HCT116 (cell line): ENCODE measurements at regions not wholly inside any gene's neighbourhood (a gene's known extent, or its start where the extent isn't known, plus 50 kb on each side); places are given as distances from the start of the nearest gene placed in this dataset.

Experiments used
- CEBPB ChIP-seq: IDR thresholded peaks from 2 replicates; pipeline ENCODE4 v1.6.1; 2012; ENCODE audit warnings: low read depth
- EGR1 ChIP-seq: IDR thresholded peaks from 2 replicates; pipeline ENCODE4 v1.6.1; 2012; ENCODE audit warnings: low read depth
- EZH2 ChIP-seq: fragments of 200-600 bp; sonication (generic); IDR thresholded peaks from 2 replicates; pipeline ENCODE4 v1.6.1; 2017; ENCODE audit warnings: antibody characterized with exemption, mixed run types
- EZH2phosphoT487 ChIP-seq: fragments of 200-600 bp; IDR thresholded peaks from 2 replicates; pipeline ENCODE4 v1.6.1; 2018; ENCODE audit warnings: antibody characterized with exemption, borderline replicate concordance
- FOSL1 ChIP-seq: IDR thresholded peaks from 2 replicates; pipeline ENCODE4 v1.6.1; 2012; ENCODE audit warnings: low read depth
- POLR2A ChIP-seq: IDR thresholded peaks from 2 replicates; pipeline ENCODE4 v1.7.0; 2011; ENCODE audit warnings: borderline replicate concordance; ENCODE audit not compliant: insufficient read depth, insufficient read length; ENCODE audit errors: extremely low read depth
- POLR2AphosphoS5 ChIP-seq: IDR thresholded peaks from 2 replicates; pipeline ENCODE4 v1.6.1; 2011; ENCODE audit warnings: mild to moderate bottlenecking, low read depth, low read length, moderate library complexity
- SIN3A ChIP-seq: IDR thresholded peaks from 2 replicates; pipeline ENCODE4 v1.6.1; 2012; ENCODE audit warnings: low read depth
- YY1 ChIP-seq: IDR thresholded peaks from 2 replicates; pipeline ENCODE4 v1.6.1; 2011; ENCODE audit warnings: low read length, low read depth, moderate library complexity, mild to moderate bottlenecking; ENCODE audit not compliant: insufficient replicate concordance; ENCODE audit errors: extremely low read depth
- TF ChIP-seq, protein P1 (sequence below): IDR thresholded peaks from 2 replicates; pipeline ENCODE4 v1.6.1; 2012; ENCODE audit warnings: low read depth
- TF ChIP-seq, protein P2 (sequence below): IDR thresholded peaks from 2 replicates; pipeline ENCODE4 v1.6.1; 2012
- TF ChIP-seq, protein P3 (sequence below), 3 experiments: fragments of 200-600 bp in 1 of 3; sonication (generic) in 1 of 3; IDR thresholded peaks in 2 of 3; conservative IDR thresholded peaks in 1 of 3; 2 replicates each; pipeline ENCODE4 v1.5.1; 2012 to 2017; ENCODE audit warnings: low read depth in 2 of 3, low read length in 2 of 3, antibody characterized with exemption in 1 of 3, borderline replicate concordance in 1 of 3, control low read depth in 1 of 3, mild to moderate bottlenecking in 1 of 3, mixed read lengths in 1 of 3, mixed run types in 1 of 3, moderate library complexity in 1 of 3; ENCODE audit not compliant: insufficient read depth in 1 of 3
- TF ChIP-seq, protein P4 (sequence below): IDR thresholded peaks from 2 replicates; pipeline ENCODE4 v1.6.1; 2011; ENCODE audit warnings: mild to moderate bottlenecking, low read length, moderate library complexity; ENCODE audit not compliant: insufficient replicate concordance; ENCODE audit errors: extremely low read depth

DNA sequence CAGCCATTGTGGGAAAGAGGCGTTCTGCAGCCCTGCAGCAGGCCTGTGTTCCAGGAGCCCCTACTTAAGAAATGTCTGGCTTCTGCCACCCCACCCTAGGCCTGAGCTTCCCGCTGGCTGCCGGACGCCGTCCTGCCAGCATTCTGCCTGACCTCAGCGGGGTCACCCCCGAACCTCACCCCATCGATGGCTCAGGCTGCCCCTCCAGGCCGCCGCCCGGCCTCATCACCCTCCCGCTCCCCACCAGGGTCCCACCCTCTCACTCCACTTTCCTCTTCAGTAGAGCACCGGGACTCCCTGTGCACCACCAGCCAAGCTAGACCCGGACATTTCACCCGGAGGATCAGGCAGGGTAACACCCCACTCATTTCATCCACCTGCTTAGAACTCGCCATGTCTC is 73.6 kb upstream of the SALL3 start:
- TF ChIP-seq, protein P1, sequence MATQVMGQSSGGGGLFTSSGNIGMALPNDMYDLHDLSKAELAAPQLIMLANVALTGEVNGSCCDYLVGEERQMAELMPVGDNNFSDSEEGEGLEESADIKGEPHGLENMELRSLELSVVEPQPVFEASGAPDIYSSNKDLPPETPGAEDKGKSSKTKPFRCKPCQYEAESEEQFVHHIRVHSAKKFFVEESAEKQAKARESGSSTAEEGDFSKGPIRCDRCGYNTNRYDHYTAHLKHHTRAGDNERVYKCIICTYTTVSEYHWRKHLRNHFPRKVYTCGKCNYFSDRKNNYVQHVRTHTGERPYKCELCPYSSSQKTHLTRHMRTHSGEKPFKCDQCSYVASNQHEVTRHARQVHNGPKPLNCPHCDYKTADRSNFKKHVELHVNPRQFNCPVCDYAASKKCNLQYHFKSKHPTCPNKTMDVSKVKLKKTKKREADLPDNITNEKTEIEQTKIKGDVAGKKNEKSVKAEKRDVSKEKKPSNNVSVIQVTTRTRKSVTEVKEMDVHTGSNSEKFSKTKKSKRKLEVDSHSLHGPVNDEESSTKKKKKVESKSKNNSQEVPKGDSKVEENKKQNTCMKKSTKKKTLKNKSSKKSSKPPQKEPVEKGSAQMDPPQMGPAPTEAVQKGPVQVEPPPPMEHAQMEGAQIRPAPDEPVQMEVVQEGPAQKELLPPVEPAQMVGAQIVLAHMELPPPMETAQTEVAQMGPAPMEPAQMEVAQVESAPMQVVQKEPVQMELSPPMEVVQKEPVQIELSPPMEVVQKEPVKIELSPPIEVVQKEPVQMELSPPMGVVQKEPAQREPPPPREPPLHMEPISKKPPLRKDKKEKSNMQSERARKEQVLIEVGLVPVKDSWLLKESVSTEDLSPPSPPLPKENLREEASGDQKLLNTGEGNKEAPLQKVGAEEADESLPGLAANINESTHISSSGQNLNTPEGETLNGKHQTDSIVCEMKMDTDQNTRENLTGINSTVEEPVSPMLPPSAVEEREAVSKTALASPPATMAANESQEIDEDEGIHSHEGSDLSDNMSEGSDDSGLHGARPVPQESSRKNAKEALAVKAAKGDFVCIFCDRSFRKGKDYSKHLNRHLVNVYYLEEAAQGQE: no peak
- TF ChIP-seq POLR2AphosphoS5 (no peak), YY1 (no peak), POLR2A (no peak), FOSL1 (no peak), EZH2 (no peak), SIN3A (no peak), EGR1 (no peak), CEBPB (no peak), EZH2phosphoT487 (no peak)
- TF ChIP-seq, protein P2, sequence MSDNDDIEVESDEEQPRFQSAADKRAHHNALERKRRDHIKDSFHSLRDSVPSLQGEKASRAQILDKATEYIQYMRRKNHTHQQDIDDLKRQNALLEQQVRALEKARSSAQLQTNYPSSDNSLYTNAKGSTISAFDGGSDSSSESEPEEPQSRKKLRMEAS: no peak
- TF ChIP-seq, protein P3, sequence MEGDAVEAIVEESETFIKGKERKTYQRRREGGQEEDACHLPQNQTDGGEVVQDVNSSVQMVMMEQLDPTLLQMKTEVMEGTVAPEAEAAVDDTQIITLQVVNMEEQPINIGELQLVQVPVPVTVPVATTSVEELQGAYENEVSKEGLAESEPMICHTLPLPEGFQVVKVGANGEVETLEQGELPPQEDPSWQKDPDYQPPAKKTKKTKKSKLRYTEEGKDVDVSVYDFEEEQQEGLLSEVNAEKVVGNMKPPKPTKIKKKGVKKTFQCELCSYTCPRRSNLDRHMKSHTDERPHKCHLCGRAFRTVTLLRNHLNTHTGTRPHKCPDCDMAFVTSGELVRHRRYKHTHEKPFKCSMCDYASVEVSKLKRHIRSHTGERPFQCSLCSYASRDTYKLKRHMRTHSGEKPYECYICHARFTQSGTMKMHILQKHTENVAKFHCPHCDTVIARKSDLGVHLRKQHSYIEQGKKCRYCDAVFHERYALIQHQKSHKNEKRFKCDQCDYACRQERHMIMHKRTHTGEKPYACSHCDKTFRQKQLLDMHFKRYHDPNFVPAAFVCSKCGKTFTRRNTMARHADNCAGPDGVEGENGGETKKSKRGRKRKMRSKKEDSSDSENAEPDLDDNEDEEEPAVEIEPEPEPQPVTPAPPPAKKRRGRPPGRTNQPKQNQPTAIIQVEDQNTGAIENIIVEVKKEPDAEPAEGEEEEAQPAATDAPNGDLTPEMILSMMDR (IDR thresholded peaks at IDR 0.05 in 2 of 3, conservative IDR thresholded peaks at IDR 0.05 in 1 of 3; ENCODE audit: borderline replicate concordance in 1 of 3, insufficient read depth in 1 of 3, low read depth in 2 of 3, low read length in 2 of 3): no peak
- TF ChIP-seq, protein P4, sequence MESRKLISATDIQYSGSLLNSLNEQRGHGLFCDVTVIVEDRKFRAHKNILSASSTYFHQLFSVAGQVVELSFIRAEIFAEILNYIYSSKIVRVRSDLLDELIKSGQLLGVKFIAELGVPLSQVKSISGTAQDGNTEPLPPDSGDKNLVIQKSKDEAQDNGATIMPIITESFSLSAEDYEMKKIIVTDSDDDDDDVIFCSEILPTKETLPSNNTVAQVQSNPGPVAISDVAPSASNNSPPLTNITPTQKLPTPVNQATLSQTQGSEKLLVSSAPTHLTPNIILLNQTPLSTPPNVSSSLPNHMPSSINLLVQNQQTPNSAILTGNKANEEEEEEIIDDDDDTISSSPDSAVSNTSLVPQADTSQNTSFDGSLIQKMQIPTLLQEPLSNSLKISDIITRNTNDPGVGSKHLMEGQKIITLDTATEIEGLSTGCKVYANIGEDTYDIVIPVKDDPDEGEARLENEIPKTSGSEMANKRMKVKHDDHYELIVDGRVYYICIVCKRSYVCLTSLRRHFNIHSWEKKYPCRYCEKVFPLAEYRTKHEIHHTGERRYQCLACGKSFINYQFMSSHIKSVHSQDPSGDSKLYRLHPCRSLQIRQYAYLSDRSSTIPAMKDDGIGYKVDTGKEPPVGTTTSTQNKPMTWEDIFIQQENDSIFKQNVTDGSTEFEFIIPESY: no peak
